ENCODE measurements at regions not wholly inside any gene's neighbourhood (a gene's known extent, or its start where the extent isn't known, plus 50 kb on each side); places are given as distances from the start of the nearest gene placed in this dataset.

GRCh38 chr6:91164105-91164504 is 577.2 kb upstream of the MAP3K7 start:
- H3K27ac ChIP-seq: no peak overlapping the region
- ATAC-seq (ENCODE audit: insufficient number of reproducible peaks, low FRiP score, low read depth): no peak

GRCh38 chr6:91161246-91161645 is 574.4 kb upstream of the MAP3K7 start:
- TF ChIP-seq CTCF (IDR thresholded peaks at IDR 0.05): no peak
- no peak overlapping the region for H3K4me3 ChIP-seq
- ATAC-seq (ENCODE audit: insufficient number of reproducible peaks, low FRiP score, low read depth) (no peak), DNase-seq (ENCODE audit: low spot score) (no peak)
- H3K4me1 ChIP-seq (ENCODE audit: control insufficient read depth in 1 of 2, low read depth in 2 of 2): no peaks in the 10 kb centered on the region
- H3K27me3 ChIP-seq (replicated peaks; ENCODE audit: insufficient read depth): no peaks in the 10 kb centered on the region
- no peaks in the 10 kb centered on the region for H3K36me3 ChIP-seq
- no peak overlapping the region for H3K27ac ChIP-seq
- no peaks in the 10 kb centered on the region for H3K9me3 ChIP-seq

More at GRCh38 chr6:91164105-91164504, 577.2 kb upstream of the MAP3K7 start:
- H3K4me1 ChIP-seq (ENCODE audit: control insufficient read depth in 1 of 2, low read depth in 2 of 2): no peaks in the 10 kb centered on the region
- no peaks in the 10 kb centered on the region for H3K36me3 ChIP-seq
- no peaks in the 10 kb centered on the region for H3K9me3 ChIP-seq
- DNase-seq (ENCODE audit: low spot score): no peak
- TF ChIP-seq CTCF (IDR thresholded peaks at IDR 0.05): no peak
- H3K4me3 ChIP-seq: no peak overlapping the region
- H3K27me3 ChIP-seq (replicated peaks; ENCODE audit: insufficient read depth): no peaks in the 10 kb centered on the region

- no peaks in the 10 kb centered on the region for H3K4me1 ChIP-seq (ENCODE audit: control insufficient read depth in 1 of 2, low read depth in 2 of 2)
- TF ChIP-seq CTCF (IDR thresholded peaks at IDR 0.05): no peak
Observed at GRCh38 chr6:91155129-91155785, 568.4 kb upstream of the MAP3K7 start.

DNA sequence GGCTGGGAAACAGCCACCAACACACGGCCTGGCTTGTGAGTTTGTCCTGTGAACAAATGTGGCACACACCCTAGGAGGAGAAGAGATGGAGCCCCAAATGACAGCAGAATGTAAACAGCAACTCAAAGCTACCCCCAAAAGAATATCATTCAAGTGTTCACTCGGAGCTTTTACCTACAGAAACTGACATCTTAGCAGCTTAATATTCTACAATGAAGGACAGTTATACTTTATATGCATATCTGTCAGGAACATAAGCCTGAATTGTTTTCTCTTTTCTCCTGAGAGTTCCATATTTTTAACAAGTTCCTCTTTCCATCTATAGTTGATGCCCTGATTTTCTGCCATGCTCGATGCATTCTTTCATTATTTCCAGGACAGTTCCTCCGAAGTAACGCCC is 566.0 kb upstream of the MAP3K7 start:
- Histone ChIP-seq H3K27me3 (replicated peaks; ENCODE audit: insufficient read depth) (no peaks in the 10 kb centered on the region), H3K36me3 (no peaks in the 10 kb centered on the region), H3K27ac (no peak overlapping the region), H3K9me3 (no peaks in the 10 kb centered on the region), H3K4me1 (ENCODE audit: control insufficient read depth in 1 of 2, low read depth in 2 of 2) (no peaks in the 10 kb centered on the region), H3K4me3 (no peak overlapping the region)
- ATAC-seq (ENCODE audit: insufficient number of reproducible peaks, low FRiP score, low read depth): no peak
- no peak for DNase-seq (ENCODE audit: low spot score)
- no peak for TF ChIP-seq CTCF (IDR thresholded peaks at IDR 0.05)

More at GRCh38 chr6:91155129-91155785, 568.4 kb upstream of the MAP3K7 start:
- no peaks in the 10 kb centered on the region for H3K36me3 ChIP-seq
- no peaks in the 10 kb centered on the region for H3K27me3 ChIP-seq (replicated peaks; ENCODE audit: insufficient read depth)
- DNase-seq (ENCODE audit: low spot score): no peak
- H3K4me3 ChIP-seq: no peak overlapping the region
- no peaks in the 10 kb centered on the region for H3K9me3 ChIP-seq
- ATAC-seq (ENCODE audit: insufficient number of reproducible peaks, low FRiP score, low read depth): no peak
- H3K27ac ChIP-seq: no peak overlapping the region

- no peak overlapping the region for H3K4me3 ChIP-seq
- no peaks in the 10 kb centered on the region for H3K9me3 ChIP-seq
- no peak for DNase-seq (ENCODE audit: low spot score)
- no peak for TF ChIP-seq CTCF (IDR thresholded peaks at IDR 0.05)
- H3K4me1 ChIP-seq (ENCODE audit: control insufficient read depth in 1 of 2, low read depth in 2 of 2): no peaks in the 10 kb centered on the region
- no peaks in the 10 kb centered on the region for H3K36me3 ChIP-seq
- no peak overlapping the region for H3K27ac ChIP-seq
- H3K27me3 ChIP-seq (replicated peaks; ENCODE audit: insufficient read depth): no peaks in the 10 kb centered on the region
- no peak for ATAC-seq (ENCODE audit: insufficient number of reproducible peaks, low FRiP score, low read depth)
Observed at GRCh38 chr6:91149956-91150705, 563.3 kb upstream of the MAP3K7 start.

All from thoracic aorta (tissue), 2 donors.